ENCODE measurements at regions not wholly inside any gene's neighbourhood (a gene's known extent, or its start where the extent isn't known, plus 50 kb on each side); places are given as distances from the start of the nearest gene placed in this dataset.
"Not testable (repeated sequence)": the region's sequence is repeated elsewhere in the genome, so short reads cannot be mapped to it uniquely, and the experiment has no call there.

DNA sequence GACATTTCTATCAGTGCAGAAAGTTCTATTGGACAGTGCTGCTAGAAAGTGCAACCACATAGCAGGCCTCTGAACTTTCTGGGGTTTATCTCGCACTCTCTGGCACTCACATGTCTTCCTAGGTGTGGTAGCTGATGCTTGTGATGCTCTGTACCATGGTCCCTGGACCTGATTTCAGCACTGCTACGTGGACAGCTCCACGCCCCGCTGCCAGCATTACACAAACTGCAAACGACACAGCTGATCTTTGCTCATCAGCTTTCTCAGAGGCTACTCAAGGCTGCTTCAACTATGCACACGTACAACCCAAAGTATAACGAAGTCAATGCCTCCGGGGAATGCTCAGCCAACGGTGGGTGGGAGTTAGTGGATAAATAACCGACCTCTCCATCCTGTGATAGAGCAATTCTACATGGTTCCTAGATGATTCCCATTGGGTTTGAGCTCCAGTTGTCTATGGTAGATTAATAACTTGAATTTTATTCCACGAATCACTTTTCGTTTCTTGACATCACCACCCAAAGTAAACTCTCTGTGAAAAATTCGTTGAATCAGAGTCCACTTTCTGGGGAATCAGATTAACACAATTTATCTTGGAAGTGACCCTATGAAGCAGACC is 302.5 kb downstream of the ACTR3B start:
- H3K4me1 ChIP-seq = no peaks in the 10 kb centered on the region
- no peak overlapping the region for H3K4me3 ChIP-seq (replicated peaks in 1 of 3)
- no peaks in the 10 kb centered on the region for H3K36me3 ChIP-seq
- intact Hi-C loops (cut with DNase I) = no loop called here
- no peaks in the 10 kb centered on the region for H3K27me3 ChIP-seq
- H3K27ac ChIP-seq = no peak overlapping the region
- WGBS, 2 donors = 26 to 33% methylated on average over 13 of the region's 13 CpGs
- peak; percentile 7 to 14 for DNase-seq
- H3K9me3 ChIP-seq = no peaks in the 10 kb centered on the region
- TF ChIP-seq, protein P1, sequence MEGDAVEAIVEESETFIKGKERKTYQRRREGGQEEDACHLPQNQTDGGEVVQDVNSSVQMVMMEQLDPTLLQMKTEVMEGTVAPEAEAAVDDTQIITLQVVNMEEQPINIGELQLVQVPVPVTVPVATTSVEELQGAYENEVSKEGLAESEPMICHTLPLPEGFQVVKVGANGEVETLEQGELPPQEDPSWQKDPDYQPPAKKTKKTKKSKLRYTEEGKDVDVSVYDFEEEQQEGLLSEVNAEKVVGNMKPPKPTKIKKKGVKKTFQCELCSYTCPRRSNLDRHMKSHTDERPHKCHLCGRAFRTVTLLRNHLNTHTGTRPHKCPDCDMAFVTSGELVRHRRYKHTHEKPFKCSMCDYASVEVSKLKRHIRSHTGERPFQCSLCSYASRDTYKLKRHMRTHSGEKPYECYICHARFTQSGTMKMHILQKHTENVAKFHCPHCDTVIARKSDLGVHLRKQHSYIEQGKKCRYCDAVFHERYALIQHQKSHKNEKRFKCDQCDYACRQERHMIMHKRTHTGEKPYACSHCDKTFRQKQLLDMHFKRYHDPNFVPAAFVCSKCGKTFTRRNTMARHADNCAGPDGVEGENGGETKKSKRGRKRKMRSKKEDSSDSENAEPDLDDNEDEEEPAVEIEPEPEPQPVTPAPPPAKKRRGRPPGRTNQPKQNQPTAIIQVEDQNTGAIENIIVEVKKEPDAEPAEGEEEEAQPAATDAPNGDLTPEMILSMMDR (IDR thresholded peaks at IDR 0.05) = no peak

DNA sequence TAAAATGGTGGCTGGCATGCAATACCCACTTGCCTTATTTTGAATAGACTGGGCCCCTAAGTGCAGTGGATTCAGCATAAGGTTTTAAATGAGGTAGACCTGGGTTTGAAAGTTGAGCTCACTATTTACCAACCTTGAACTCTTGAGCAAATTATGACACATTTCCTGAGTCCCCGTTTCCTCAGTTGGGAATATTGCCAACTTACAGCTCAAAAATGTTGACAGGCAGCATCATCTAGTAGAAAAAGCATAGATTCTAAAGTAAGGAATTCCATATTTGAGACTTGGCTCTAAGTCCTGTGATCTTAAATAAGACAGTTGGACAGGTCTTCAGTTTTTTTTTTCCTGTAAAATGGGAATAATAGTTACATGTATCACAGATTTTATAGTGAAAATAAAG is 305.5 kb downstream of the ACTR3B start:
- Histone ChIP-seq H3K4me1 (no peaks in the 10 kb centered on the region), H3K36me3 (no peaks in the 10 kb centered on the region), H3K27me3 (no peaks in the 10 kb centered on the region), H3K9me3 (no peaks in the 10 kb centered on the region), H3K27ac (no peak overlapping the region), H3K4me3 (replicated peaks in 1 of 3) (no peak overlapping the region)
- no peak for DNase-seq
- 30 to 42% methylated on average over 1 of the region's 1 CpG for WGBS, 2 donors
- intact Hi-C loops (cut with DNase I) = no loop called here
- no peak for TF ChIP-seq POLR2A (IDR thresholded peaks at IDR 0.05)
- TF ChIP-seq, protein P1 (IDR thresholded peaks at IDR 0.05) = no peak

DNA sequence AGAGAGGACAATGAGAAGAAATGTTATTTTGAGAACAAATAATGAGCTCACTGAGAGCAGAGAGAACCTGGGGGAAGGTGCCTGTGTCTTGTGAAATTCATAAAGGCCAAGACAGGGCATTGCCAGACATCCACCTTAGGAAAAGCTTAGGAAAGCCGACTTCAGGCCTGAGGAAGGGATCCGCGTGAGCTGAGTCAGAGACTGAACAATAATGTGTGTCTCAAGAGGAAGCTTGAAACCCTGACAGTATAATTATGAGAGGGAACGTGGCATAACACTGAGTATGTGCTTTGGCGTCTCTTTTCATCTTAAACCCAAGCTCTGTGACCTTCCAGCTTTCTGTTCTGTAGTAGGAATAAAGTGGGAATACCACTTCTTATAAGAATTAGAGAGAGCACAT is 307.2 kb downstream of the ACTR3B start:
- H3K27me3 ChIP-seq = no peaks in the 10 kb centered on the region
- no peaks in the 10 kb centered on the region for H3K36me3 ChIP-seq
- no peak overlapping the region for H3K4me3 ChIP-seq (replicated peaks in 1 of 3)
- no peak for DNase-seq
- no peak for TF ChIP-seq POLR2A (IDR thresholded peaks at IDR 0.05)
- TF ChIP-seq, protein P1 (IDR thresholded peaks at IDR 0.05) = no peak
- 80 to 83% methylated on average over 5 of the region's 5 CpGs for whole genome bisulfite sequencing, 2 donors
- no peak overlapping the region for H3K27ac ChIP-seq
- no peaks in the 10 kb centered on the region for H3K4me1 ChIP-seq
- no peaks in the 10 kb centered on the region for H3K9me3 ChIP-seq
- intact Hi-C loops (cut with DNase I) = no loop called here

DNA sequence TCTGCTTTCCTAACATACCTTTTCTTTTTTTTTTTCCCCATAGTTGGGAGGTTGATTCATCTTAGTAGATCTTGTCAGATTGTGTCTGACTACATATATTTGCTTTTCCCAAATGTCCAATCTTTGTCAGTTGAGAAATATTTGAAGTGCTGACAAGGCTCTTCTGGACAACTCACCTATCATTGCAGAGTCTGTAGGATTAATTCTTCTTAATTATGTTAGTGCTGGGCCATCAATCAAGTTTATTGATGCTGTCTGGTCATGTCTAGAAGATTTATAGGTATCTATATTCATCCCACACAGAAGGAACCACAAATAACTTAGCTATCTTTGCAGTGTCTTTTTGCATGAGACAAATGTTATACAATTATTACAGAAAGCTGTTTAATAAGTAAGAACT is 310.6 kb downstream of the ACTR3B start:
- Histone ChIP-seq H3K36me3 (no peaks in the 10 kb centered on the region), H3K4me3 (replicated peaks in 1 of 3) (no peak overlapping the region), H3K4me1 (no peaks in the 10 kb centered on the region), H3K27me3 (no peaks in the 10 kb centered on the region), H3K9me3 (no peaks in the 10 kb centered on the region), H3K27ac (no peak overlapping the region)
- DNase-seq = no peak
- no peak for TF ChIP-seq POLR2A (IDR thresholded peaks at IDR 0.05)
- TF ChIP-seq, protein P1 (IDR thresholded peaks at IDR 0.05) = no peak
- intact Hi-C loops (cut with DNase I) = no loop called here

DNA sequence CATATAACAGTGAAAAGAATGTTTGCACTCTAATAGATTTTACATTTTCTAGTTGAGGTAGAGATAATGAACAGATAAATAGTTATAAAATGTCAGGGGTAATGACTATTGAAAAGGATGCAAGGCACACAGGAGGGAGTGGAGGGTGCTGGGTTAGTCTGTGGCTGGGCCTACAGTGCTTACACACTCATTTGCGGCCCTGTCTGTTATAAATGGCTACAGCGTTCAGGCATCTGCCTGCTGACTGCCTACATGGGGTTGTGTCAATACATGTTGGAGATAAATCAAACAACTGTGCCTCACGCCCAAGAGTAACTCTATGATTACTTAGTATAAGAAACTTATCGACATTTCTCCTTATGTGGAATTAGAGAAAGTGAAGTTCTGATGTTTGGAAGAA is 313.3 kb downstream of the ACTR3B start:
- WGBS, 2 donors = 67 to 73% methylated on average over 4 of the region's 4 CpGs
- Histone ChIP-seq H3K36me3 (no peaks in the 10 kb centered on the region), H3K9me3 (no peaks in the 10 kb centered on the region), H3K27me3 (no peaks in the 10 kb centered on the region), H3K4me3 (replicated peaks in 1 of 3) (no peak overlapping the region), H3K4me1 (no peaks in the 10 kb centered on the region), H3K27ac (no peak overlapping the region)
- DNase-seq = no peak
- intact Hi-C loops (cut with DNase I) = no loop called here
- TF ChIP-seq, protein P1 (IDR thresholded peaks at IDR 0.05) = no peak
- no peak for TF ChIP-seq POLR2A (IDR thresholded peaks at IDR 0.05)

DNA sequence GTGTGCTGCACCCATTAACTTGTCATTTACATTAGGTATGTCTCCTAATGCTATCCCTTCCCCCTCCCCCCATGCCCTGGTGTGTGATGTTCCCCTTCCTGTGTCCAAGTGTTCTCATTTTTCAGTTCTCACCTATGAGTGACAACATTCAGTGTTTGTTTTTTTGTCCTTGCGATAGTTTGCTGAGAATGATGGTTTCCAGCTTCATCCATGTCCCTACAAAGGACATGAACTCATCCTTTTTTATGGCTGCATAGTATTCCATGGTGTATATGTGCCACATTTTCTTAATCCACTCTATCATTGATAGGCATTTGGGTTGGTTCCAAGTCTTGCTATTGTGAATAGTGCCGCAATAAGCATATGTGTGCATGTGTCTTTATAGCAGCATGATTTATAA is 316.7 kb downstream of the ACTR3B start:
- H3K36me3 ChIP-seq; H3K4me3 ChIP-seq (replicated peaks in 1 of 3); H3K4me1 ChIP-seq; H3K9me3 ChIP-seq; intact Hi-C loops (cut with DNase I); DNase-seq; H3K27ac ChIP-seq; H3K27me3 ChIP-seq: not testable (repeated sequence)
- 94 to 97% methylated on average over 2 of the region's 2 CpGs for WGBS, 2 donors

Data from thyroid gland (tissue), 4 donors.